ENCODE measurements at regions not wholly inside any gene's neighbourhood (a gene's known extent, or its start where the extent isn't known, plus 50 kb on each side); places are given as distances from the start of the nearest gene placed in this dataset.

GRCh38 chrX:110432906-110433215, 74.2 kb downstream of the RTL9 start:
- H3K36me3 ChIP-seq (ENCODE audit: control insufficient read depth, insufficient read depth, low read length): no peaks in the 10 kb centered on the region
- in situ Hi-C loops (cut with HindIII; ENCODE audit: low pct_unique_long_range_greater_than_20kb, low sequenced_read_pairs): no loop called here
- no peak overlapping the region for H3K27ac ChIP-seq (ENCODE audit: low read length)
- H3K27me3 ChIP-seq (ENCODE audit: control insufficient read depth, insufficient read depth, low read length): peaks cover 5% of the 10 kb centered on the region
- TF ChIP-seq, protein P1, sequence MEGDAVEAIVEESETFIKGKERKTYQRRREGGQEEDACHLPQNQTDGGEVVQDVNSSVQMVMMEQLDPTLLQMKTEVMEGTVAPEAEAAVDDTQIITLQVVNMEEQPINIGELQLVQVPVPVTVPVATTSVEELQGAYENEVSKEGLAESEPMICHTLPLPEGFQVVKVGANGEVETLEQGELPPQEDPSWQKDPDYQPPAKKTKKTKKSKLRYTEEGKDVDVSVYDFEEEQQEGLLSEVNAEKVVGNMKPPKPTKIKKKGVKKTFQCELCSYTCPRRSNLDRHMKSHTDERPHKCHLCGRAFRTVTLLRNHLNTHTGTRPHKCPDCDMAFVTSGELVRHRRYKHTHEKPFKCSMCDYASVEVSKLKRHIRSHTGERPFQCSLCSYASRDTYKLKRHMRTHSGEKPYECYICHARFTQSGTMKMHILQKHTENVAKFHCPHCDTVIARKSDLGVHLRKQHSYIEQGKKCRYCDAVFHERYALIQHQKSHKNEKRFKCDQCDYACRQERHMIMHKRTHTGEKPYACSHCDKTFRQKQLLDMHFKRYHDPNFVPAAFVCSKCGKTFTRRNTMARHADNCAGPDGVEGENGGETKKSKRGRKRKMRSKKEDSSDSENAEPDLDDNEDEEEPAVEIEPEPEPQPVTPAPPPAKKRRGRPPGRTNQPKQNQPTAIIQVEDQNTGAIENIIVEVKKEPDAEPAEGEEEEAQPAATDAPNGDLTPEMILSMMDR (IDR thresholded peaks at IDR 0.05): no peak
- DNase-seq (ENCODE audit: low read depth, low spot score) (no peak), ATAC-seq (no peak)
- no peaks in the 10 kb centered on the region for H3K9me3 ChIP-seq (ENCODE audit: control insufficient read depth, insufficient read depth, low read depth, low read length)
- H3K4me3 ChIP-seq (ENCODE audit: low read depth in 2 of 2, low read length in 2 of 2): no peak overlapping the region
- BruUV-seq (replicated peaks): no TSS peak
- CTCF ChIA-PET: no interaction called here
- POLR2A ChIA-PET: no interaction called here
- no peaks in the 10 kb centered on the region for H3K4me1 ChIP-seq (ENCODE audit: control insufficient read depth, insufficient read depth, low read length)
- intact Hi-C loops (cut with micrococcal nuclease; ENCODE audit: unreplicated experiment): no loop called here

GRCh38 chrX:110435196-110435595, 76.5 kb downstream of the RTL9 start:
- ChIA-PET POLR2A (no interaction called here), CTCF (no interaction called here)
- in situ Hi-C loops (cut with HindIII; ENCODE audit: low pct_unique_long_range_greater_than_20kb, low sequenced_read_pairs): no loop called here

More at GRCh38 chrX:110435196-110435595, 76.5 kb downstream of the RTL9 start:
- TF ChIP-seq POLR2AphosphoS5 (IDR thresholded peaks at IDR 0.05; ENCODE audit: low read depth, low read length) (no peak), SIN3A (IDR thresholded peaks at IDR 0.05; ENCODE audit: borderline replicate concordance, insufficient read depth, low read depth, low read length) (no peak), TCF7L2 (IDR thresholded peaks at IDR 0.05; ENCODE audit: low read depth, low read length) (no peak)
- TF ChIP-seq, protein P1 (IDR thresholded peaks at IDR 0.05): no peak
- TF ChIP-seq, protein P2, sequence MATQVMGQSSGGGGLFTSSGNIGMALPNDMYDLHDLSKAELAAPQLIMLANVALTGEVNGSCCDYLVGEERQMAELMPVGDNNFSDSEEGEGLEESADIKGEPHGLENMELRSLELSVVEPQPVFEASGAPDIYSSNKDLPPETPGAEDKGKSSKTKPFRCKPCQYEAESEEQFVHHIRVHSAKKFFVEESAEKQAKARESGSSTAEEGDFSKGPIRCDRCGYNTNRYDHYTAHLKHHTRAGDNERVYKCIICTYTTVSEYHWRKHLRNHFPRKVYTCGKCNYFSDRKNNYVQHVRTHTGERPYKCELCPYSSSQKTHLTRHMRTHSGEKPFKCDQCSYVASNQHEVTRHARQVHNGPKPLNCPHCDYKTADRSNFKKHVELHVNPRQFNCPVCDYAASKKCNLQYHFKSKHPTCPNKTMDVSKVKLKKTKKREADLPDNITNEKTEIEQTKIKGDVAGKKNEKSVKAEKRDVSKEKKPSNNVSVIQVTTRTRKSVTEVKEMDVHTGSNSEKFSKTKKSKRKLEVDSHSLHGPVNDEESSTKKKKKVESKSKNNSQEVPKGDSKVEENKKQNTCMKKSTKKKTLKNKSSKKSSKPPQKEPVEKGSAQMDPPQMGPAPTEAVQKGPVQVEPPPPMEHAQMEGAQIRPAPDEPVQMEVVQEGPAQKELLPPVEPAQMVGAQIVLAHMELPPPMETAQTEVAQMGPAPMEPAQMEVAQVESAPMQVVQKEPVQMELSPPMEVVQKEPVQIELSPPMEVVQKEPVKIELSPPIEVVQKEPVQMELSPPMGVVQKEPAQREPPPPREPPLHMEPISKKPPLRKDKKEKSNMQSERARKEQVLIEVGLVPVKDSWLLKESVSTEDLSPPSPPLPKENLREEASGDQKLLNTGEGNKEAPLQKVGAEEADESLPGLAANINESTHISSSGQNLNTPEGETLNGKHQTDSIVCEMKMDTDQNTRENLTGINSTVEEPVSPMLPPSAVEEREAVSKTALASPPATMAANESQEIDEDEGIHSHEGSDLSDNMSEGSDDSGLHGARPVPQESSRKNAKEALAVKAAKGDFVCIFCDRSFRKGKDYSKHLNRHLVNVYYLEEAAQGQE (IDR thresholded peaks at IDR 0.05; ENCODE audit: insufficient read depth in 1 of 2, low read depth in 2 of 2, low read length in 1 of 2): no peak
- H3K4me1 ChIP-seq (ENCODE audit: control insufficient read depth, insufficient read depth, low read length): no peaks in the 10 kb centered on the region
- DNase-seq (ENCODE audit: low read depth, low spot score) (no peak), ATAC-seq (no peak)
- H3K27ac ChIP-seq (ENCODE audit: low read length): no peak overlapping the region
- H3K4me3 ChIP-seq (ENCODE audit: low read depth in 2 of 2, low read length in 2 of 2): no peak overlapping the region
- no peaks in the 10 kb centered on the region for H3K9me3 ChIP-seq (ENCODE audit: control insufficient read depth, insufficient read depth, low read depth, low read length)
- intact Hi-C loops (cut with micrococcal nuclease; ENCODE audit: unreplicated experiment): no loop called here
- BruUV-seq (replicated peaks): no TSS peak
- no peaks in the 10 kb centered on the region for H3K36me3 ChIP-seq (ENCODE audit: control insufficient read depth, insufficient read depth, low read length)
- peaks cover 7% of the 10 kb centered on the region for H3K27me3 ChIP-seq (ENCODE audit: control insufficient read depth, insufficient read depth, low read length)

Data from Panc1 (cell line).